ENCODE measurements at regions not wholly inside any gene's neighbourhood (a gene's known extent, or its start where the extent isn't known, plus 50 kb on each side); places are given as distances from the start of the nearest gene placed in this dataset.

DNA sequence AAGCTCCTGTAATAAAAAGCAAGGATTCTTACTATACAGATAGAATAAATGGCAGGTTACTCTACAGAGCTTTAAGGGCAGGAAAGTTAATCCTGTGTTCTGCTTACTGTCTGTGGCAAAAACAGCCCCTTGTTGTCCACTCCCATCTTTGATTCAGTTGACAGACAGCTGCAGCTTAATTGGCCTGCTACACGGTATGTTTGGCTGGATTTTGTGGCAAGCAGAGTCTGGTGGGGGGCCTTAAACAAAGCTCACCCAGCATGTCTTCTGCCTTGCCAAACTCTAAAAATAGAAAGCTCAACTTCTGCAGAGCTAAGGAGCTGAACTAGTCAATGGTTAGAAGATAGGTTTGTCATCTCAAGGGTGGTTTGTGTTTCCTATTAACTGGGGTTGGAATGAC is 407.2 kb downstream of the HLX start:
- H3K4me1 Mint-ChIP-seq (ENCODE audit: low read depth, unreplicated experiment): peaks cover 33% of the 10 kb centered on the region
- H3K4me3 ChIP-seq (ENCODE audit: insufficient read depth, low read depth, low read length): no peak overlapping the region
- H3K4me2 ChIP-seq (ENCODE audit: low read length): no peak overlapping the region
- H2AFZ ChIP-seq (ENCODE audit: low read depth, low read length): no peak overlapping the region
- TF ChIP-seq, protein P1, sequence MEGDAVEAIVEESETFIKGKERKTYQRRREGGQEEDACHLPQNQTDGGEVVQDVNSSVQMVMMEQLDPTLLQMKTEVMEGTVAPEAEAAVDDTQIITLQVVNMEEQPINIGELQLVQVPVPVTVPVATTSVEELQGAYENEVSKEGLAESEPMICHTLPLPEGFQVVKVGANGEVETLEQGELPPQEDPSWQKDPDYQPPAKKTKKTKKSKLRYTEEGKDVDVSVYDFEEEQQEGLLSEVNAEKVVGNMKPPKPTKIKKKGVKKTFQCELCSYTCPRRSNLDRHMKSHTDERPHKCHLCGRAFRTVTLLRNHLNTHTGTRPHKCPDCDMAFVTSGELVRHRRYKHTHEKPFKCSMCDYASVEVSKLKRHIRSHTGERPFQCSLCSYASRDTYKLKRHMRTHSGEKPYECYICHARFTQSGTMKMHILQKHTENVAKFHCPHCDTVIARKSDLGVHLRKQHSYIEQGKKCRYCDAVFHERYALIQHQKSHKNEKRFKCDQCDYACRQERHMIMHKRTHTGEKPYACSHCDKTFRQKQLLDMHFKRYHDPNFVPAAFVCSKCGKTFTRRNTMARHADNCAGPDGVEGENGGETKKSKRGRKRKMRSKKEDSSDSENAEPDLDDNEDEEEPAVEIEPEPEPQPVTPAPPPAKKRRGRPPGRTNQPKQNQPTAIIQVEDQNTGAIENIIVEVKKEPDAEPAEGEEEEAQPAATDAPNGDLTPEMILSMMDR (IDR thresholded peaks at IDR 0.05; ENCODE audit: insufficient read depth, low read depth, low read length): no peak
- no peak for TF ChIP-seq EZH2 (IDR thresholded peaks at IDR 0.05; ENCODE audit: insufficient read depth, low read length)
- no peaks in the 10 kb centered on the region for H3K9me3 ChIP-seq (ENCODE audit: insufficient read depth, low read depth, low read length)
- no peak overlapping the region for H3K4me3 Mint-ChIP-seq (ENCODE audit: unreplicated experiment)
- no peaks in the 10 kb centered on the region for H3K79me2 ChIP-seq (ENCODE audit: insufficient read depth, low read length)
- H3K27me3 ChIP-seq (ENCODE audit: insufficient read depth, low read length): no peaks in the 10 kb centered on the region
- H3K36me3 ChIP-seq (ENCODE audit: insufficient read depth, low read length): no peaks in the 10 kb centered on the region
- no peak overlapping the region for H3K27ac Mint-ChIP-seq (ENCODE audit: unreplicated experiment)
- DNase-seq (ENCODE audit: low read depth) (no peak), FAIRE-seq (no peak)
- peaks cover 9% of the 10 kb centered on the region for H3K4me1 ChIP-seq (ENCODE audit: insufficient read depth, low read length)
- no peaks in the 10 kb centered on the region for H3K36me3 Mint-ChIP-seq (ENCODE audit: low read depth, unreplicated experiment)
- no peaks in the 10 kb centered on the region for H4K20me1 ChIP-seq (ENCODE audit: insufficient read depth, low read length)
- H3K27ac ChIP-seq (ENCODE audit: low read depth, low read length): no peak overlapping the region
- H3K27me3 Mint-ChIP-seq (ENCODE audit: low read depth, unreplicated experiment): no peaks in the 10 kb centered on the region
- H3K9ac ChIP-seq (ENCODE audit: low read length): no peak overlapping the region
- no peaks in the 10 kb centered on the region for H3K9me3 Mint-ChIP-seq (ENCODE audit: unreplicated experiment)

- no peak overlapping the region for H3K4me3 ChIP-seq (ENCODE audit: insufficient read depth, low read depth, low read length)
- TF ChIP-seq, protein P1 (IDR thresholded peaks at IDR 0.05; ENCODE audit: insufficient read depth, low read depth, low read length): no peak
- no peak for TF ChIP-seq EZH2 (IDR thresholded peaks at IDR 0.05; ENCODE audit: insufficient read depth, low read length)
- peaks cover 12% of the 10 kb centered on the region for H3K4me1 Mint-ChIP-seq (ENCODE audit: low read depth, unreplicated experiment)
- no peaks in the 10 kb centered on the region for H3K9me3 ChIP-seq (ENCODE audit: insufficient read depth, low read depth, low read length)
- H4K20me1 ChIP-seq (ENCODE audit: insufficient read depth, low read length): no peaks in the 10 kb centered on the region
- no peak overlapping the region for H3K27ac Mint-ChIP-seq (ENCODE audit: unreplicated experiment)
- no peaks in the 10 kb centered on the region for H3K27me3 ChIP-seq (ENCODE audit: insufficient read depth, low read length)
- H3K9me3 Mint-ChIP-seq (ENCODE audit: unreplicated experiment): no peaks in the 10 kb centered on the region
- H3K4me3 Mint-ChIP-seq (ENCODE audit: unreplicated experiment): no peak overlapping the region
- no peaks in the 10 kb centered on the region for H3K36me3 Mint-ChIP-seq (ENCODE audit: low read depth, unreplicated experiment)
- no peak overlapping the region for H3K9ac ChIP-seq (ENCODE audit: low read length)
- peaks cover under 1% of the 10 kb centered on the region for H3K4me1 ChIP-seq (ENCODE audit: insufficient read depth, low read length)
- no peaks in the 10 kb centered on the region for H3K27me3 Mint-ChIP-seq (ENCODE audit: low read depth, unreplicated experiment)
- H3K79me2 ChIP-seq (ENCODE audit: insufficient read depth, low read length): no peaks in the 10 kb centered on the region
- H3K27ac ChIP-seq (ENCODE audit: low read depth, low read length): no peak overlapping the region
- no peak for FAIRE-seq
- no peak overlapping the region for H3K4me2 ChIP-seq (ENCODE audit: low read length)
- no peak for DNase-seq (ENCODE audit: low read depth)
- no peak overlapping the region for H2AFZ ChIP-seq (ENCODE audit: low read depth, low read length)
- H3K36me3 ChIP-seq (ENCODE audit: insufficient read depth, low read length): no peaks in the 10 kb centered on the region
These were observed 409.9 kb downstream of the HLX start for GRCh38 chr1:221289103-221289502.

DNA sequence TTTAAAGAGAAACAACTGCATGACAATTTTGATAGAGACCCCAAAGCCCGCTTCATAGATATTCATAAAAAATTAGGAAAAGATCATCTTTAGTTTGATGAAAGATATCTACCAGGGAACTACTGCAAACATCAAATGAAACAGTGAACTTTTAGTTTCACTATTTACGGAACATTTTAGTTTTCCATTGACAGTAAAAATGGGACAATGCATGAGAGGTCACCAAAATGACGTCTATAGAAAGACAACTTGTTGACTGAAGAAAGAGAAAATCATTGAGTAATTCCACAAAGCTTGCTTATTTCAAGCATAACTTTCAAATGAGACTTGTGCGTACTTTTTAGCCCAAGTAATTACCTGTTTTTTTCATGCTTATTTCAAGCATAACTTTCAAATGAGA is 411.4 kb downstream of the HLX start:
- FAIRE-seq: no peak
- H3K27me3 ChIP-seq (ENCODE audit: insufficient read depth, low read length): no peaks in the 10 kb centered on the region
- Mint-ChIP-seq H3K27me3 (ENCODE audit: low read depth, unreplicated experiment) (no peaks in the 10 kb centered on the region), H3K4me1 (ENCODE audit: low read depth, unreplicated experiment) (peaks cover 9% of the 10 kb centered on the region), H3K4me3 (ENCODE audit: unreplicated experiment) (no peak overlapping the region), H3K36me3 (ENCODE audit: low read depth, unreplicated experiment) (no peaks in the 10 kb centered on the region), H3K27ac (ENCODE audit: unreplicated experiment) (no peak overlapping the region), H3K9me3 (ENCODE audit: unreplicated experiment) (no peaks in the 10 kb centered on the region)
- no peak overlapping the region for H2AFZ ChIP-seq (ENCODE audit: low read depth, low read length)
- no peaks in the 10 kb centered on the region for H3K4me1 ChIP-seq (ENCODE audit: insufficient read depth, low read length)
- H3K27ac ChIP-seq (ENCODE audit: low read depth, low read length): no peak overlapping the region
- no peaks in the 10 kb centered on the region for H3K36me3 ChIP-seq (ENCODE audit: insufficient read depth, low read length)
- no peak for TF ChIP-seq EZH2 (IDR thresholded peaks at IDR 0.05; ENCODE audit: insufficient read depth, low read length)
- TF ChIP-seq, protein P1 (IDR thresholded peaks at IDR 0.05; ENCODE audit: insufficient read depth, low read depth, low read length): no peak
- no peaks in the 10 kb centered on the region for H4K20me1 ChIP-seq (ENCODE audit: insufficient read depth, low read length)
- DNase-seq (ENCODE audit: low read depth): no peak
- no peak overlapping the region for H3K4me2 ChIP-seq (ENCODE audit: low read length)
- H3K9ac ChIP-seq (ENCODE audit: low read length): no peak overlapping the region
- H3K79me2 ChIP-seq (ENCODE audit: insufficient read depth, low read length): no peaks in the 10 kb centered on the region
- no peak overlapping the region for H3K4me3 ChIP-seq (ENCODE audit: insufficient read depth, low read depth, low read length)
- H3K9me3 ChIP-seq (ENCODE audit: insufficient read depth, low read depth, low read length): no peaks in the 10 kb centered on the region

Data from astrocyte (in vitro differentiated cells and primary cell).